GM23338 (cell line): ENCODE measurements at regions not wholly inside any gene's neighbourhood (a gene's known extent, or its start where the extent isn't known, plus 50 kb on each side); places are given as distances from the start of the nearest gene placed in this dataset.

Source experiments
- ATAC-seq: fragments of 200-7000 bp; cut with Tn5 transposase; 3 replicates; pipeline ENCODE4 v1.9.1; 2020
- DNase-seq: peaks from one replicate; pipeline ENCODE4 v3.0.0-alpha.2; 2015; ENCODE audit warnings: low spot score
- H2AFZ ChIP-seq: fragments of 200-600 bp; sonication (generic); 2 replicates; pipeline ENCODE4 v1.8.0; 2016; ENCODE audit warnings: antibody characterized with exemption, mild to moderate bottlenecking, moderate library complexity
- H3F3A ChIP-seq: fragments of 200-600 bp; sonication (generic); replicated peaks from 2 replicates; pipeline ENCODE4 v1.8.0; 2017; ENCODE audit warnings: antibody characterized with exemption, mixed run types, low read depth
- H3K27ac ChIP-seq: fragments of 200-600 bp; sonication (generic); 2 replicates; pipeline ENCODE4 v1.6.1; 2016; ENCODE audit warnings: low read depth
- H3K27me3 ChIP-seq: fragments of 200-600 bp; sonication (generic); 2 replicates; pipeline ENCODE4 v1.8.0; 2016; ENCODE audit warnings: mild to moderate bottlenecking, mixed run types, moderate library complexity; ENCODE audit not compliant: insufficient read depth
- H3K36me3 ChIP-seq: fragments of 200-600 bp; sonication (generic); 2 replicates; pipeline ENCODE4 v1.8.0; 2016; ENCODE audit warnings: mild to moderate bottlenecking; ENCODE audit not compliant: insufficient read depth
- H3K4me1 ChIP-seq: fragments of 200-600 bp; sonication (generic); 2 replicates; pipeline ENCODE4 v1.8.0; 2016; ENCODE audit warnings: mild to moderate bottlenecking, moderate library complexity; ENCODE audit not compliant: insufficient read depth
- H3K4me2 ChIP-seq: fragments of 200-600 bp; sonication (generic); 2 replicates; pipeline ENCODE4 v1.7.1; 2017; ENCODE audit warnings: mixed run types
- H3K4me3 ChIP-seq: fragments of 200-600 bp; sonication (generic); 2 replicates; pipeline ENCODE4 v1.6.1; 2016; ENCODE audit warnings: mixed run types
- H3K79me2 ChIP-seq: fragments of 200-600 bp; sonication (generic); replicated peaks from 2 replicates; pipeline ENCODE4 v1.8.0; 2017; ENCODE audit warnings: mild to moderate bottlenecking; ENCODE audit not compliant: insufficient read depth
- H3K9me2 ChIP-seq: fragments of 200-600 bp; sonication (generic); 2 replicates; pipeline ENCODE4 v1.8.0; 2017; ENCODE audit not compliant: insufficient read depth
- H4K20me1 ChIP-seq: fragments of 200-600 bp; sonication (generic); replicated peaks from 2 replicates; pipeline ENCODE4 v1.8.0; 2017; ENCODE audit warnings: mild to moderate bottlenecking; ENCODE audit not compliant: insufficient read depth
- H3K27ac Mint-ChIP-seq: 2 replicates; pipeline ENCODE4 v1.8.0; 2020; ENCODE audit warnings: inconsistent platforms, mild to moderate bottlenecking, moderate library complexity, mixed read lengths
- H3K27me3 Mint-ChIP-seq: 3 replicates; pipeline ENCODE4 v1.8.0; 2022; ENCODE audit warnings: low read depth, mild to moderate bottlenecking, moderate library complexity, mixed read lengths, inconsistent platforms; ENCODE audit not compliant: insufficient read depth, poor library complexity
- H3K36me3 Mint-ChIP-seq: 3 replicates; pipeline ENCODE4 v1.8.0; 2021; ENCODE audit warnings: low read depth, mild to moderate bottlenecking, inconsistent platforms, moderate library complexity, mixed read lengths
- H3K4me1 Mint-ChIP-seq: 3 replicates; pipeline ENCODE4 v1.8.0; 2020; ENCODE audit warnings: mild to moderate bottlenecking, inconsistent platforms, mixed read lengths
- H3K4me3 Mint-ChIP-seq: 3 replicates; pipeline ENCODE4 v1.8.0; 2021; ENCODE audit warnings: moderate library complexity, mild to moderate bottlenecking, inconsistent platforms, mixed read lengths
- H3K9me3 Mint-ChIP-seq: 3 replicates; pipeline ENCODE4 v1.8.0; 2020; ENCODE audit warnings: moderate library complexity, mild to moderate bottlenecking, inconsistent platforms, mixed read lengths
- CREB1 ChIP-seq: fragments of 250-450 bp; sonication (Bioruptor Pico); IDR thresholded peaks from 2 replicates; pipeline ENCODE4 v1.5.0; 2020; ENCODE audit warnings: low read depth, mild to moderate bottlenecking, moderate library complexity
- CTCF ChIP-seq, 2 experiments: fragments of 200-600 bp in 1 of 2; sonication (generic) in 1 of 2; conservative IDR thresholded peaks; 2 replicates each; pipeline versions ENCODE4 v1.5.1 to v1.6.1; 2016 to 2017; ENCODE audit warnings: antibody characterized with exemption in 2 of 2, low read depth in 2 of 2, mild to moderate bottlenecking in 2 of 2, moderate library complexity in 1 of 2
- ETS1 ChIP-seq: IDR thresholded peaks from 2 replicates; pipeline ENCODE4 v1.6.1; 2016; ENCODE audit warnings: antibody characterized with exemption
- EZH2 ChIP-seq: fragments of 200-600 bp; sonication (generic); IDR thresholded peaks from one replicate; pipeline ENCODE4 v1.8.0; 2017; ENCODE audit warnings: antibody characterized with exemption, mild to moderate bottlenecking, low read depth; ENCODE audit not compliant: unreplicated experiment
- EZH2phosphoT487 ChIP-seq: fragments of 200-600 bp; sonication (generic); IDR thresholded peaks from one replicate; pipeline ENCODE4 v1.8.1; 2018; ENCODE audit warnings: antibody characterized with exemption; ENCODE audit not compliant: unreplicated experiment
- JUNB ChIP-seq: IDR thresholded peaks from one replicate; pipeline ENCODE4 v1.6.1; 2016; ENCODE audit warnings: antibody characterized with exemption; ENCODE audit not compliant: unreplicated experiment
- NANOG ChIP-seq: IDR thresholded peaks from 2 replicates; pipeline ENCODE4 v1.6.1; 2016; ENCODE audit warnings: antibody characterized with exemption, borderline replicate concordance
- POLR2AphosphoS5 ChIP-seq: IDR thresholded peaks from 2 replicates; pipeline ENCODE4 v1.6.1; 2016; ENCODE audit warnings: antibody characterized with exemption, low read depth
- REST ChIP-seq: IDR thresholded peaks from one replicate; pipeline ENCODE4 v1.6.1; 2018; ENCODE audit warnings: antibody characterized with exemption; ENCODE audit not compliant: unreplicated experiment
- STAT1 ChIP-seq: IDR thresholded peaks from one replicate; pipeline ENCODE4 v1.6.1; 2016; ENCODE audit warnings: antibody characterized with exemption; ENCODE audit not compliant: unreplicated experiment
- ZNF114 ChIP-seq: fragments of 250-450 bp; sonication (Bioruptor Pico); IDR thresholded peaks from 2 replicates; pipeline ENCODE4 v1.5.0; 2020; ENCODE audit warnings: mild to moderate bottlenecking, moderate library complexity
- ZNF331 ChIP-seq: fragments of 250-450 bp; sonication (Bioruptor Pico); IDR thresholded peaks from 2 replicates; pipeline ENCODE4 v1.5.0; 2020; ENCODE audit warnings: low read depth, mild to moderate bottlenecking, moderate library complexity
- ZNF462 ChIP-seq: fragments of 250-450 bp; sonication (Bioruptor Pico); IDR thresholded peaks from 2 replicates; pipeline ENCODE4 v1.5.0; 2020; ENCODE audit warnings: mild to moderate bottlenecking, moderate library complexity

- no peak overlapping the region for H2AFZ ChIP-seq
- H3K9me3 Mint-ChIP-seq: no peaks in the 10 kb centered on the region
- ATAC-seq: no peak
- no peaks in the 10 kb centered on the region for H3K79me2 ChIP-seq
- H3F3A ChIP-seq: no peaks in the 10 kb centered on the region
- H3K27me3 ChIP-seq: peaks cover 8% of the 10 kb centered on the region; the same call in 1 of the 2 replicates
- no peaks in the 10 kb centered on the region for H4K20me1 ChIP-seq
- no peak overlapping the region for H3K4me2 ChIP-seq
- no peak overlapping the region for H3K27ac Mint-ChIP-seq
- H3K4me3 Mint-ChIP-seq: no peak overlapping the region
- H3K9me2 ChIP-seq: no peaks in the 10 kb centered on the region
- no peak for DNase-seq
- no peak for TF ChIP-seq ZNF462 (CRISPR knock-in tag)
- no peak for TF ChIP-seq STAT1
- no peak for TF ChIP-seq EZH2
- TF ChIP-seq NANOG: no peak
- no peak for TF ChIP-seq EZH2phosphoT487
- TF ChIP-seq REST: no peak
- no peak for TF ChIP-seq JUNB
- no peak for TF ChIP-seq POLR2AphosphoS5
- no peak for TF ChIP-seq CTCF (conservative IDR thresholded peaks at IDR 0.05; ENCODE audit: low read depth in 2 of 2)
- no peak for TF ChIP-seq ZNF114 (CRISPR knock-in tag)
- TF ChIP-seq ETS1: no peak
- no peak for TF ChIP-seq CREB1 (CRISPR knock-in tag)
- no peak for TF ChIP-seq ZNF331 (CRISPR knock-in tag)
- H3K4me1 Mint-ChIP-seq: no peaks in the 10 kb centered on the region; the same call in 2 of the 3 replicates
- H3K36me3 ChIP-seq: no peaks in the 10 kb centered on the region
- H3K4me3 ChIP-seq: no peak overlapping the region
- peaks cover 2% of the 10 kb centered on the region; the same call in 1 of the 3 replicates for H3K36me3 Mint-ChIP-seq
- 0 out of 2 replicates have a peak, but pooled peaks cover 4% of the 10 kb centered on the region for H3K4me1 ChIP-seq
- peaks cover 3% of the 10 kb centered on the region for H3K27me3 Mint-ChIP-seq
- H3K27ac ChIP-seq: no peak overlapping the region
Measured at GRCh38 chr19:28730791-28731512, 482.0 kb downstream of the UQCRFS1 start.
